SK-N-SH (cell line): ENCODE measurements at regions not wholly inside any gene's neighbourhood (a gene's known extent, or its start where the extent isn't known, plus 50 kb on each side); places are given as distances from the start of the nearest gene placed in this dataset.

Experiments used
- CTCF ChIA-PET: fragments of 300-600, 350-600 bp; formaldehyde crosslinking; extraction: SDS; loops from one replicate; lab custom pipeline; 2021; lab: Yijun Ruan, JAX
- POLR2A ChIA-PET: fragments of 350-600 bp; sonication (Branson Sonifier 250); formaldehyde crosslinking; extraction: SDS; loops from one replicate; lab custom pipeline; 2020; ENCODE audit warnings: antibody characterized with exemption, inconsistent platforms; lab: Yijun Ruan, JAX
- DNase-seq: peaks from one replicate; pipeline ENCODE4 v3.0.0; 2012
- H2AFZ ChIP-seq: fragments of 200-600 bp; sonication (generic); 2 replicates; pipeline ENCODE4 v1.8.1; 2016; ENCODE audit warnings: antibody characterized with exemption, mild to moderate bottlenecking, low read depth
- H3F3A ChIP-seq: fragments of 200-600 bp; sonication (generic); replicated peaks from 2 replicates; pipeline ENCODE3; 2016; ENCODE audit warnings: antibody characterized with exemption, mild to moderate bottlenecking; ENCODE audit not compliant: insufficient read depth
- H3K27ac ChIP-seq, 2 experiments: fragments of 200-500 bp in 1 of 2; fragments of 200-600 bp in 1 of 2; sonication (Bioruptor generic) in 1 of 2; sonication (generic), shearing (Covaris generic) in 1 of 2; 2 replicates each; pipeline versions ENCODE4 v1.5.1 to v1.6.1; 2014 to 2016; ENCODE audit warnings: low read depth in 2 of 2, inconsistent platforms in 1 of 2, low read length in 1 of 2, mild to moderate bottlenecking in 1 of 2, mixed read lengths in 1 of 2
- H3K27me3 ChIP-seq: fragments of 200-600 bp; sonication (generic), shearing (Covaris generic); 2 replicates; pipeline ENCODE4 v1.6.1; 2016; ENCODE audit warnings: mixed run types; ENCODE audit not compliant: insufficient read depth
- H3K36me3 ChIP-seq, 2 experiments: fragments of 200-500 bp in 1 of 2; fragments of 200-600 bp in 1 of 2; sonication (Bioruptor generic) in 1 of 2; sonication (generic) in 1 of 2; replicated peaks in 1 of 2; 2 replicates each; pipeline versions ENCODE3 to v1.5.1; 2014 to 2016; ENCODE audit warnings: low read length in 1 of 2, mild to moderate bottlenecking in 1 of 2; ENCODE audit not compliant: insufficient read depth in 2 of 2, control insufficient read depth in 1 of 2
- H3K4me1 ChIP-seq, 2 experiments: fragments of 200-500 bp in 1 of 2; fragments of 200-600 bp in 1 of 2; sonication (Bioruptor generic) in 1 of 2; sonication (generic), shearing (Covaris generic) in 1 of 2; 2 replicates each; pipeline versions ENCODE4 v1.5.1 to v1.6.1; 2014 to 2016; ENCODE audit warnings: low read depth in 1 of 2, low read length in 1 of 2, mixed run types in 1 of 2; ENCODE audit not compliant: insufficient read depth in 2 of 2, control insufficient read depth in 1 of 2
- H3K4me2 ChIP-seq: fragments of 200-600 bp; sonication (generic), shearing (Covaris generic); 2 replicates; pipeline ENCODE4 v1.6.1; 2017; ENCODE audit warnings: mixed run types
- H3K4me3 ChIP-seq, 2 experiments: fragments of 200-500 bp in 1 of 2; fragments of 200-600 bp in 1 of 2; sonication (Bioruptor generic) in 1 of 2; sonication (generic), shearing (Covaris generic) in 1 of 2; 2 replicates each; pipeline versions ENCODE4 v1.5.1 to v1.8.1; 2014 to 2016; ENCODE audit warnings: low read depth in 2 of 2, inconsistent platforms in 1 of 2, low read length in 1 of 2, mild to moderate bottlenecking in 1 of 2, mixed read lengths in 1 of 2, moderate library complexity in 1 of 2
- H3K79me2 ChIP-seq: fragments of 200-600 bp; sonication (generic); 2 replicates; pipeline ENCODE4 v1.8.1; 2017; ENCODE audit warnings: mild to moderate bottlenecking; ENCODE audit not compliant: insufficient read depth
- H3K9ac ChIP-seq: fragments of 200-600 bp; sonication (generic); 2 replicates; pipeline ENCODE4 v1.6.1; 2017; ENCODE audit warnings: mixed run types
- H3K9me2 ChIP-seq: fragments of 200-600 bp; sonication (generic); 2 replicates; pipeline ENCODE4 v1.6.1; 2017; ENCODE audit warnings: mixed run types
- H3K9me3 ChIP-seq: fragments of 200-600 bp; sonication (generic); 2 replicates; pipeline ENCODE4 v1.6.1; 2017; ENCODE audit warnings: mixed run types, mild to moderate bottlenecking, moderate library complexity
- H4K20me1 ChIP-seq: fragments of 200-600 bp; sonication (generic); 2 replicates; pipeline ENCODE4 v1.6.1; 2017; ENCODE audit warnings: mild to moderate bottlenecking, mixed run types; ENCODE audit not compliant: insufficient read depth
- CHD2 ChIP-seq: fragments of 150-350 bp; IDR thresholded peaks from 2 replicates; pipeline ENCODE4 v1.6.1; 2018; ENCODE audit warnings: low read length; ENCODE audit not compliant: partially characterized antibody
- ELF1 ChIP-seq: IDR thresholded peaks from 2 replicates; pipeline ENCODE4 v1.4.0; 2012
- FOSL2 ChIP-seq: IDR thresholded peaks from 2 replicates; pipeline ENCODE4 v1.4.0; 2012; ENCODE audit warnings: low read depth, mild to moderate bottlenecking, moderate library complexity, borderline replicate concordance
- JUND ChIP-seq: IDR thresholded peaks from 2 replicates; pipeline ENCODE4 v1.4.0; 2012
- MXI1 ChIP-seq: IDR thresholded peaks from 2 replicates; pipeline ENCODE4 v1.6.1; 2012; ENCODE audit warnings: mild to moderate bottlenecking, low read depth, low read length, improper control_type of control experiment
- NFIC ChIP-seq: IDR thresholded peaks from 2 replicates; pipeline ENCODE4 v1.4.0; 2012; ENCODE audit warnings: borderline replicate concordance
- RAD21 ChIP-seq: IDR thresholded peaks from 2 replicates; pipeline ENCODE4 v1.6.1; 2012; ENCODE audit warnings: mild to moderate bottlenecking, low read length
- RCOR1 ChIP-seq: fragments of 150-350 bp; IDR thresholded peaks from 2 replicates; pipeline ENCODE4 v1.6.1; 2017; ENCODE audit warnings: antibody characterized with exemption, low read length
- TCF12 ChIP-seq: IDR thresholded peaks from 2 replicates; pipeline ENCODE4 v1.4.0; 2012
- WGBS: methylation state at CpG from one replicate; pipeline ENCODE4 v1.1.6; 2017; ENCODE audit warnings: low lambda C conversion rate; 5-methylcytosine and 5-hydroxymethylcytosine counted together
- TF ChIP-seq, protein P1 (sequence below): IDR thresholded peaks from 2 replicates; pipeline ENCODE4; 2012
- TF ChIP-seq, protein P2 (sequence below): fragments of 200-600 bp; sonication (generic); IDR thresholded peaks from 2 replicates; pipeline ENCODE4 v1.6.1; 2017; ENCODE audit warnings: antibody characterized with exemption, mild to moderate bottlenecking, moderate library complexity
- TF ChIP-seq, protein P3 (sequence below): IDR thresholded peaks from 2 replicates; pipeline ENCODE4 v1.4.0; 2012; ENCODE audit warnings: low read depth, borderline replicate concordance
- TF ChIP-seq, protein P4 (sequence below): fragments of 150-350 bp; IDR thresholded peaks from 2 replicates; pipeline ENCODE4 v1.6.1; 2017; ENCODE audit warnings: antibody characterized with exemption, low read length, low read depth, borderline replicate concordance

DNA sequence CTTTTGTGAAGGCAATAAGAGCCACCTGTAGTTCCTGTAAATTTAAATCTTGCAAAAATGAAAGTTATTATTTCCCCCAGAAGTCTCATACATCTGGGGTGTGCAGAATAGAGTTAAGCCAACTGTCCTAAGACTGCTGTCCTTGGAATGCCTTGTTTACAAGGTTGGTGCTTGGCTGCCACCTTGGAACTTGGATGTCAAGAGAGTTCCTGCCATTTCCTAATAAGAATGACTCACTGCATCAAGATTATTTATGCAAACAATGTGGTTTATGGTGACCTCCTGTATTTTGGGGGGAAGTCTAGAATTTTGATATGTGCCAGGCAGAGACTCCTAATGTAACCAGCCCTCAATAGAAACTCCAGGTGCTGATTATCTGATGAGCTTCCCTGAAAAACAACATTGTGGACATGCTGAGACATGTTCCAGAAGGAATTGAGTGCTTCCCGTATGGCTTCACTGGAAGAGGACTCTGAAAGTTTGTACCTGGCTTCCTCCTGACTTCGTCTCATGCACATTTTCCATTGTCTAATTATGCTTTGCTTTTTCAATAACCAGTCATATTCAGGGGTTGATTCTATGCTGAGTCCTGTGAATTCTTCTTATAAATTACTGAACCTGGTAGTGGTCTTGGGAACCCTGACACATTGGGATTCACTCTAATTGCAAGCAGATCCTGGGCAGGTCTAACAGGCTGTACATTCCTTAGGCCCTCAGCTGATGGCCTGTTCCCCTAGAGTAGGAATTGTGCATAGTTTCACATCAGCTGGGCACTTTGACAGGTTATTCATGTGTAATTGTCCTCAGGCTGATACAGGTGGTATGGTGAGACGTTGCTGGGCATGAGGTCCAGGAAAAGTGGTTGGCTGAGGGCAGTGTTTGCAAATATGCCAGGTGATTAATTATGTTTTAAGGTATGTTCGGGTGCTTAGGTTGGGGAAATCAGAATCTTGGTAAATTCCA is 1370.7 kb upstream of the TMEM132C start:
- Histone ChIP-seq H3K9me3 (no peaks in the 10 kb centered on the region), H3K36me3 (no peaks in the 10 kb centered on the region), H3K4me1 (no peaks in the 10 kb centered on the region; a peak in 1 of 4 replicates), H3K9me2 (no peaks in the 10 kb centered on the region), H2AFZ (no peak overlapping the region), H3K9ac (no peak overlapping the region), H3K79me2 (no peaks in the 10 kb centered on the region), H3K4me2 (no peak overlapping the region), H3K27ac (no peak overlapping the region), H4K20me1 (no peaks in the 10 kb centered on the region), H3K27me3 (no peaks in the 10 kb centered on the region), H3F3A (no peaks in the 10 kb centered on the region), H3K4me3 (no peak overlapping the region)
- DNase-seq = no peak
- 10% methylated on average over 4 of the region's 4 CpGs for WGBS
- CTCF ChIA-PET = no interaction called here
- POLR2A ChIA-PET = no interaction called here
- TF ChIP-seq, protein P1, sequence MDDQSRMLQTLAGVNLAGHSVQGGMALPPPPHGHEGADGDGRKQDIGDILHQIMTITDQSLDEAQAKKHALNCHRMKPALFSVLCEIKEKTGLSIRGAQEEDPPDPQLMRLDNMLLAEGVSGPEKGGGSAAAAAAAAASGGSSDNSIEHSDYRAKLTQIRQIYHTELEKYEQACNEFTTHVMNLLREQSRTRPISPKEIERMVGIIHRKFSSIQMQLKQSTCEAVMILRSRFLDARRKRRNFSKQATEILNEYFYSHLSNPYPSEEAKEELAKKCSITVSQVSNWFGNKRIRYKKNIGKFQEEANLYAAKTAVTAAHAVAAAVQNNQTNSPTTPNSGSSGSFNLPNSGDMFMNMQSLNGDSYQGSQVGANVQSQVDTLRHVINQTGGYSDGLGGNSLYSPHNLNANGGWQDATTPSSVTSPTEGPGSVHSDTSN = no peak
- no peak for TF ChIP-seq ELF1

DNA sequence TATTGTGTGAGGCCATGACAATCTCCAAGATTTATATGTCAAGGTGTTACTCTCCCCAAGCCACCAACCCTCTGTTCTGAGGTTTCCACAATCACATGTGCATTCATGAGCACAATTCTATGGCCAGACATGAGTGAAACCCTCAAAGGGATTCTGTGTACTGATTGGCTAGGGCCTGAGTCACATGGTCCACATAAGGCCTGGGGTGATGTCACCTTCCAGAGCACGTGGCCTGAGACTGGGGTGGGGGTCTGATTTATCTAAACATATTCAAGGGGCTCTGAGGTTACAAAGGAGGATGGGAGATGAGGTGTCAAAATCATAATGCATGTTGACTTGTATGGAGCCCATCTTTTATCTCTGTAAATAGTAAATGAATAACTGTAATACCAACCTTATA is 1369.9 kb upstream of the TMEM132C start:
- no peak for DNase-seq
- Histone ChIP-seq H3K79me2 (no peaks in the 10 kb centered on the region), H3K9me3 (no peaks in the 10 kb centered on the region), H3K4me3 (no peak overlapping the region), H3K27ac (no peak overlapping the region), H3K4me2 (no peak overlapping the region), H3K36me3 (no peaks in the 10 kb centered on the region), H3K9me2 (no peaks in the 10 kb centered on the region), H3K9ac (no peak overlapping the region), H4K20me1 (no peaks in the 10 kb centered on the region), H3F3A (no peaks in the 10 kb centered on the region), H2AFZ (no peak overlapping the region), H3K27me3 (no peaks in the 10 kb centered on the region), H3K4me1 (no peaks in the 10 kb centered on the region; a peak in 1 of 4 replicates)
- ChIA-PET CTCF (interaction anchor here (0.7 kb wide), 1 partner anchor 146 kb away, joined by 3 read pairs; no protein-coding TSS in a partner anchor), POLR2A (no interaction called here)
- WGBS = 0% methylated on average over 1 of the region's 1 CpG
- TF ChIP-seq, protein P2, sequence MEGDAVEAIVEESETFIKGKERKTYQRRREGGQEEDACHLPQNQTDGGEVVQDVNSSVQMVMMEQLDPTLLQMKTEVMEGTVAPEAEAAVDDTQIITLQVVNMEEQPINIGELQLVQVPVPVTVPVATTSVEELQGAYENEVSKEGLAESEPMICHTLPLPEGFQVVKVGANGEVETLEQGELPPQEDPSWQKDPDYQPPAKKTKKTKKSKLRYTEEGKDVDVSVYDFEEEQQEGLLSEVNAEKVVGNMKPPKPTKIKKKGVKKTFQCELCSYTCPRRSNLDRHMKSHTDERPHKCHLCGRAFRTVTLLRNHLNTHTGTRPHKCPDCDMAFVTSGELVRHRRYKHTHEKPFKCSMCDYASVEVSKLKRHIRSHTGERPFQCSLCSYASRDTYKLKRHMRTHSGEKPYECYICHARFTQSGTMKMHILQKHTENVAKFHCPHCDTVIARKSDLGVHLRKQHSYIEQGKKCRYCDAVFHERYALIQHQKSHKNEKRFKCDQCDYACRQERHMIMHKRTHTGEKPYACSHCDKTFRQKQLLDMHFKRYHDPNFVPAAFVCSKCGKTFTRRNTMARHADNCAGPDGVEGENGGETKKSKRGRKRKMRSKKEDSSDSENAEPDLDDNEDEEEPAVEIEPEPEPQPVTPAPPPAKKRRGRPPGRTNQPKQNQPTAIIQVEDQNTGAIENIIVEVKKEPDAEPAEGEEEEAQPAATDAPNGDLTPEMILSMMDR = no peak
- TF ChIP-seq JUND = no peak
- no peak for TF ChIP-seq RCOR1
- TF ChIP-seq MXI1 = no peak
- no peak for TF ChIP-seq CHD2
- TF ChIP-seq FOSL2 = no peak
- TF ChIP-seq, protein P3, sequence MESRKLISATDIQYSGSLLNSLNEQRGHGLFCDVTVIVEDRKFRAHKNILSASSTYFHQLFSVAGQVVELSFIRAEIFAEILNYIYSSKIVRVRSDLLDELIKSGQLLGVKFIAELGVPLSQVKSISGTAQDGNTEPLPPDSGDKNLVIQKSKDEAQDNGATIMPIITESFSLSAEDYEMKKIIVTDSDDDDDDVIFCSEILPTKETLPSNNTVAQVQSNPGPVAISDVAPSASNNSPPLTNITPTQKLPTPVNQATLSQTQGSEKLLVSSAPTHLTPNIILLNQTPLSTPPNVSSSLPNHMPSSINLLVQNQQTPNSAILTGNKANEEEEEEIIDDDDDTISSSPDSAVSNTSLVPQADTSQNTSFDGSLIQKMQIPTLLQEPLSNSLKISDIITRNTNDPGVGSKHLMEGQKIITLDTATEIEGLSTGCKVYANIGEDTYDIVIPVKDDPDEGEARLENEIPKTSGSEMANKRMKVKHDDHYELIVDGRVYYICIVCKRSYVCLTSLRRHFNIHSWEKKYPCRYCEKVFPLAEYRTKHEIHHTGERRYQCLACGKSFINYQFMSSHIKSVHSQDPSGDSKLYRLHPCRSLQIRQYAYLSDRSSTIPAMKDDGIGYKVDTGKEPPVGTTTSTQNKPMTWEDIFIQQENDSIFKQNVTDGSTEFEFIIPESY = no peak
- TF ChIP-seq NFIC = no peak
- TF ChIP-seq, protein P4, sequence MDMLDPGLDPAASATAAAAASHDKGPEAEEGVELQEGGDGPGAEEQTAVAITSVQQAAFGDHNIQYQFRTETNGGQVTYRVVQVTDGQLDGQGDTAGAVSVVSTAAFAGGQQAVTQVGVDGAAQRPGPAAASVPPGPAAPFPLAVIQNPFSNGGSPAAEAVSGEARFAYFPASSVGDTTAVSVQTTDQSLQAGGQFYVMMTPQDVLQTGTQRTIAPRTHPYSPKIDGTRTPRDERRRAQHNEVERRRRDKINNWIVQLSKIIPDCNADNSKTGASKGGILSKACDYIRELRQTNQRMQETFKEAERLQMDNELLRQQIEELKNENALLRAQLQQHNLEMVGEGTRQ = no peak
- TF ChIP-seq TCF12 = no peak
- TF ChIP-seq RAD21 = no peak
